RWPE1 (cell line): ENCODE measurements at regions not wholly inside any gene's neighbourhood (a gene's known extent, or its start where the extent isn't known, plus 50 kb on each side); places are given as distances from the start of the nearest gene placed in this dataset.

Experiments
- CTCF ChIA-PET: fragments of 350-600 bp; sonication (Branson Sonifier 250); formaldehyde crosslinking; extraction: SDS; loops from one replicate; lab custom pipeline; 2021; lab: Yijun Ruan, JAX
- POLR2A ChIA-PET: fragments of 400-600 bp; formaldehyde crosslinking; extraction: SDS; loops from one replicate; lab custom pipeline; 2020; ENCODE audit warnings: antibody characterized with exemption; ENCODE audit not compliant: low non-redundant PET; lab: Yijun Ruan, JAX
- DNase-seq: peaks from one replicate; pipeline ENCODE4 v3.0.0; 2012; ENCODE audit warnings: low spot score
- H3K27ac ChIP-seq: fragments of 450-650 bp; 2 replicates; pipeline ENCODE4 v1.5.1; 2017
- CTCF ChIP-seq: fragments of 450-650 bp; conservative IDR thresholded peaks from 2 replicates; pipeline ENCODE4 v1.5.1; 2017; ENCODE audit warnings: low read depth, mild to moderate bottlenecking

- ChIA-PET POLR2A (no interaction called here), CTCF (no interaction called here)
- no peak for DNase-seq
- no peak for TF ChIP-seq CTCF
- no peak overlapping the region for H3K27ac ChIP-seq
Observed at GRCh38 chr7:131219312-131220041, 108.2 kb upstream of the MKLN1 start.

- DNase-seq, result no peak
- no peak for TF ChIP-seq CTCF
- CTCF ChIA-PET, result no interaction called here
- POLR2A ChIA-PET, result no interaction called here
- H3K27ac ChIP-seq, result no peak overlapping the region
Observed at GRCh38 chr7:131221061-131221460, 106.6 kb upstream of the MKLN1 start.

GRCh38 chr7:131222171-131222570, 105.5 kb upstream of the MKLN1 start:
- CTCF ChIA-PET, result interaction anchor here (0.5 kb wide), 1 partner anchor 87 kb away, joined by 3 read pairs; no protein-coding TSS in a partner anchor
- no peak overlapping the region for H3K27ac ChIP-seq
- POLR2A ChIA-PET, result no interaction called here
- no peak for TF ChIP-seq CTCF
- DNase-seq, result no peak

- no peak for DNase-seq
- no peak overlapping the region for H3K27ac ChIP-seq
- CTCF ChIA-PET, result no interaction called here
- POLR2A ChIA-PET, result no interaction called here
- no peak for TF ChIP-seq CTCF
Observed at GRCh38 chr7:131223151-131223550, 104.5 kb upstream of the MKLN1 start.

GRCh38 chr7:131224996-131225395, 102.7 kb upstream of the MKLN1 start:
- H3K27ac ChIP-seq, result no peak overlapping the region
- CTCF ChIA-PET, result no interaction called here

More at GRCh38 chr7:131224996-131225395, 102.7 kb upstream of the MKLN1 start:
- no peak for DNase-seq
- TF ChIP-seq CTCF, result no peak
- POLR2A ChIA-PET, result no interaction called here
